AG04450 (cell line): ENCODE measurements at regions not wholly inside any gene's neighbourhood (a gene's known extent, or its start where the extent isn't known, plus 50 kb on each side); places are given as distances from the start of the nearest gene placed in this dataset.
"Not testable (repeated sequence)": the region's sequence is repeated elsewhere in the genome, so short reads cannot be mapped to it uniquely, and the experiment has no call there.

Experiments
- CTCF ChIA-PET: fragments of 300-600, 350-600 bp; formaldehyde crosslinking; extraction: SDS; loops from one replicate; lab custom pipeline; 2022; ENCODE audit warnings: antibody characterized with exemption, inconsistent platforms; lab: Charles Lee
- POLR2A ChIA-PET: fragments of 350-600 bp; formaldehyde crosslinking; extraction: SDS; loops from one replicate; lab custom pipeline; 2021; ENCODE audit warnings: antibody characterized with exemption, inconsistent platforms; lab: Yijun Ruan, JAX
- DNase-seq: peaks from one replicate; pipeline ENCODE4 v3.0.0-alpha.2; 2011; ENCODE audit warnings: low read depth, low spot score
- H3K27ac ChIP-seq: one replicate; pipeline ENCODE4 v1.5.1; 2012; ENCODE audit warnings: low read depth, low read length, control low read depth
- H3K27me3 ChIP-seq: one replicate; pipeline ENCODE4 v1.6.0; 2012; ENCODE audit warnings: low read length; ENCODE audit not compliant: control insufficient read depth, insufficient read depth
- H3K4me3 ChIP-seq: 2 replicates; pipeline ENCODE4 v1.5.1; 2011; ENCODE audit warnings: mild to moderate bottlenecking, low read depth, low read length, control low read depth
- H3K9me3 ChIP-seq: 2 replicates; pipeline ENCODE4 v1.5.1; 2012; ENCODE audit warnings: low read length; ENCODE audit not compliant: control insufficient read depth, insufficient read depth
- CTCF ChIP-seq: IDR thresholded peaks from 2 replicates; pipeline ENCODE4 v1.5.1; 2011; ENCODE audit warnings: low read depth, low read length, control low read depth, inconsistent platforms

GRCh38 chr2:239594019-239594771 is 193.4 kb upstream of the HDAC4 start:
- Histone ChIP-seq H3K27ac (no peak overlapping the region), H3K4me3 (no peak overlapping the region), H3K9me3 (peaks cover 84% of the 10 kb centered on the region), H3K27me3 (no peaks in the 10 kb centered on the region)
- no peak for TF ChIP-seq CTCF
- POLR2A ChIA-PET = no interaction called here
- DNase-seq = no peak
- CTCF ChIA-PET = no interaction called here

GRCh38 chr2:239593455-239593854 is 192.6 kb upstream of the HDAC4 start:
- Histone ChIP-seq H3K9me3 (peaks cover 84% of the 10 kb centered on the region), H3K4me3 (no peak overlapping the region), H3K27ac (no peak overlapping the region), H3K27me3 (no peaks in the 10 kb centered on the region)
- CTCF ChIA-PET = no interaction called here
- DNase-seq = no peak
- POLR2A ChIA-PET = no interaction called here
- no peak for TF ChIP-seq CTCF

- H3K4me3 ChIP-seq, H3K27ac ChIP-seq, POLR2A ChIA-PET, DNase-seq, H3K27me3 ChIP-seq, CTCF ChIA-PET: not testable (repeated sequence)
- H3K9me3 ChIP-seq = peaks cover 85% of the 10 kb centered on the region
Measured at GRCh38 chr2:239592629-239593290, 191.9 kb upstream of the HDAC4 start.

GRCh38 chr2:239590995-239591915 is 190.4 kb upstream of the HDAC4 start:
- Histone ChIP-seq H3K27me3 (no peaks in the 10 kb centered on the region), H3K27ac (no peak overlapping the region), H3K9me3 (peaks cover 93% of the 10 kb centered on the region), H3K4me3 (no peak overlapping the region)
- TF ChIP-seq CTCF = no peak
- ChIA-PET POLR2A (no interaction called here), CTCF (no interaction called here)
- no peak for DNase-seq

GRCh38 chr2:239590276-239590675 is 189.5 kb upstream of the HDAC4 start:
- Histone ChIP-seq H3K27me3 (no peaks in the 10 kb centered on the region), H3K4me3 (no peak overlapping the region), H3K9me3 (peaks cover 87% of the 10 kb centered on the region), H3K27ac (no peak overlapping the region)
- no peak for TF ChIP-seq CTCF
- DNase-seq = no peak
- POLR2A ChIA-PET = no interaction called here
- CTCF ChIA-PET = no interaction called here
